GM12892 (cell line): ENCODE measurements at regions not wholly inside any gene's neighbourhood (a gene's known extent, or its start where the extent isn't known, plus 50 kb on each side); places are given as distances from the start of the nearest gene placed in this dataset.

ENCODE experiments used
- POLR2A ChIP-seq: IDR thresholded peaks from 2 replicates; pipeline ENCODE4 v1.6.1; 2011; ENCODE audit warnings: low read depth, low read length, control low read depth
- TAF1 ChIP-seq: IDR thresholded peaks from 2 replicates; pipeline ENCODE4 v1.6.1; 2011; ENCODE audit warnings: low read depth, mild to moderate bottlenecking, control low read depth, low read length, borderline replicate concordance

GRCh38 chr6:30800871-30801270, 56.5 kb upstream of the IER3 start:
- TF ChIP-seq POLR2A: no peak
- TF ChIP-seq TAF1: no peak
